ENCODE measurements at regions not wholly inside any gene's neighbourhood (a gene's known extent, or its start where the extent isn't known, plus 50 kb on each side); places are given as distances from the start of the nearest gene placed in this dataset.

DNA sequence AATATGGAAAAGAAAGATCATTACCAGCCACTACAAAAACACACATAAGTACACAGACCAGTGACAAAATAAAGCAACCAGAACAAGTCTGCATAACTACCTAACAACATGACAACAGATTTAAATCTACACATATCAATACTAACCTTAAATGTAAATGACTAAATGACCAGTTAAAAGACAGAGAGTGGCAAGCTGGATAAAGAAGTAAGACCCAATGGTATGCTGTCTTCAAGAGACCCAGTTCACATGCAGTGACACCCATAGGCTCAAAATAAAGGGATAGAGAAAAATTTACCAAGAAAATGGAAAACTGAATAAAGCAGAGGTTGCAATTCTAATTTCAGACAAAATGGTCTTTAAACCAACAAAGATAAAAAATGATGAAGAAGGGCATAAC is 938.1 kb downstream of the EFNA5 start:
- H3K9me3 ChIP-seq (replicated peaks; ENCODE audit: control insufficient read depth, insufficient read depth, low read length), result no peaks in the 10 kb centered on the region
- intact Hi-C loops (cut with micrococcal nuclease) (no loop called here), dilution Hi-C loops (cut with MboI; ENCODE audit: extremely low pct_ligation_motif_present, low sequenced_read_pairs) (no loop called here)
- no peak for FAIRE-seq
- no TSS peak for BruUV-seq (replicated peaks)
- no peaks in the 10 kb centered on the region for H3K79me2 ChIP-seq (ENCODE audit: control insufficient read depth, insufficient read depth, low read length)
- no peak overlapping the region for H2AFZ ChIP-seq (ENCODE audit: low read depth, low read length)
- TF ChIP-seq EZH2 (IDR thresholded peaks at IDR 0.05; ENCODE audit: borderline replicate concordance, low read depth, low read length, severe bottlenecking) (no peak), JUN (IDR thresholded peaks at IDR 0.05; ENCODE audit: borderline replicate concordance, insufficient read depth, insufficient read length, low read depth) (no peak), MYC (IDR thresholded peaks at IDR 0.05; ENCODE audit: low read depth, low read length) (no peak), GATA2 (IDR thresholded peaks at IDR 0.05; ENCODE audit: insufficient read depth, insufficient read length, low read depth, low read length) (no peak), POLR2A (IDR thresholded peaks at IDR 0.05; ENCODE audit: low read depth, low read length) (no peak)
- TF ChIP-seq, protein P1, sequence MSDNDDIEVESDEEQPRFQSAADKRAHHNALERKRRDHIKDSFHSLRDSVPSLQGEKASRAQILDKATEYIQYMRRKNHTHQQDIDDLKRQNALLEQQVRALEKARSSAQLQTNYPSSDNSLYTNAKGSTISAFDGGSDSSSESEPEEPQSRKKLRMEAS (IDR thresholded peaks at IDR 0.05; ENCODE audit: insufficient read depth, insufficient read length), result no peak
- TF ChIP-seq, protein P2, sequence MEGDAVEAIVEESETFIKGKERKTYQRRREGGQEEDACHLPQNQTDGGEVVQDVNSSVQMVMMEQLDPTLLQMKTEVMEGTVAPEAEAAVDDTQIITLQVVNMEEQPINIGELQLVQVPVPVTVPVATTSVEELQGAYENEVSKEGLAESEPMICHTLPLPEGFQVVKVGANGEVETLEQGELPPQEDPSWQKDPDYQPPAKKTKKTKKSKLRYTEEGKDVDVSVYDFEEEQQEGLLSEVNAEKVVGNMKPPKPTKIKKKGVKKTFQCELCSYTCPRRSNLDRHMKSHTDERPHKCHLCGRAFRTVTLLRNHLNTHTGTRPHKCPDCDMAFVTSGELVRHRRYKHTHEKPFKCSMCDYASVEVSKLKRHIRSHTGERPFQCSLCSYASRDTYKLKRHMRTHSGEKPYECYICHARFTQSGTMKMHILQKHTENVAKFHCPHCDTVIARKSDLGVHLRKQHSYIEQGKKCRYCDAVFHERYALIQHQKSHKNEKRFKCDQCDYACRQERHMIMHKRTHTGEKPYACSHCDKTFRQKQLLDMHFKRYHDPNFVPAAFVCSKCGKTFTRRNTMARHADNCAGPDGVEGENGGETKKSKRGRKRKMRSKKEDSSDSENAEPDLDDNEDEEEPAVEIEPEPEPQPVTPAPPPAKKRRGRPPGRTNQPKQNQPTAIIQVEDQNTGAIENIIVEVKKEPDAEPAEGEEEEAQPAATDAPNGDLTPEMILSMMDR (IDR thresholded peaks at IDR 0.05; ENCODE audit: extremely low read depth in 1 of 2, insufficient read depth in 1 of 2, low read depth in 1 of 2, low read length in 2 of 2), result no peak
- POLR2A ChIA-PET, result no interaction called here
- H3K4me1 ChIP-seq (ENCODE audit: control insufficient read depth, extremely low read depth, insufficient read depth, low read length), result peaks cover 11% of the 10 kb centered on the region
- CTCF ChIA-PET, result no interaction called here
- no peaks in the 10 kb centered on the region for H4K20me1 ChIP-seq (replicated peaks; ENCODE audit: control insufficient read depth, extremely low read depth, insufficient read depth, low read length)
- no peak overlapping the region for H3K4me2 ChIP-seq (ENCODE audit: insufficient read depth, low read length)
- no peak overlapping the region for H3K27ac ChIP-seq (ENCODE audit: insufficient read depth, low read depth, low read length)
- H3K27me3 ChIP-seq (ENCODE audit: control insufficient read depth in 2 of 2, insufficient read depth in 2 of 2, low read length in 2 of 2), result no peaks in the 10 kb centered on the region
- H3K9ac ChIP-seq (replicated peaks; ENCODE audit: extremely low read depth, insufficient read depth, low read length), result no peak overlapping the region
- DNase-seq (ENCODE audit: low read depth, low spot score), result no peak
- H3K9me1 ChIP-seq (replicated peaks; ENCODE audit: control insufficient read depth, extremely low read depth, insufficient read depth, low read length), result no peaks in the 10 kb centered on the region
- H3K36me3 ChIP-seq (ENCODE audit: control insufficient read depth in 2 of 2, extremely low read depth in 1 of 2, insufficient read depth in 2 of 2, low read length in 2 of 2), result no peaks in the 10 kb centered on the region
- no peak overlapping the region for H3K4me3 ChIP-seq (replicated peaks in 1 of 3; ENCODE audit: insufficient read depth in 1 of 3, low read depth in 1 of 3, low read length in 3 of 3)

Measured in endothelial cell of umbilical vein (primary cell).